ENCODE measurements at regions not wholly inside any gene's neighbourhood (a gene's known extent, or its start where the extent isn't known, plus 50 kb on each side); places are given as distances from the start of the nearest gene placed in this dataset.

- H4K20me1 ChIP-seq (ENCODE audit: insufficient read depth, low read length): no peaks in the 10 kb centered on the region
- no peak for TF ChIP-seq CTCF (IDR thresholded peaks at IDR 0.05; ENCODE audit: low read depth, low read length)
- TF ChIP-seq EZH2phosphoT487 (IDR thresholded peaks at IDR 0.05; ENCODE audit: low read depth): no peak
- no peak overlapping the region for H3K9ac ChIP-seq (ENCODE audit: low read length)
- H2AFZ ChIP-seq (ENCODE audit: low read depth, low read length): no peak overlapping the region
- no peaks in the 10 kb centered on the region for H3K36me3 ChIP-seq (replicated peaks; ENCODE audit: low read depth, low read length)
- H3K79me2 ChIP-seq (ENCODE audit: low read length): no peaks in the 10 kb centered on the region
- no peak overlapping the region for H3K27ac ChIP-seq (ENCODE audit: low read length)
- no peak overlapping the region for H3K4me2 ChIP-seq (ENCODE audit: low read length)
- no peaks in the 10 kb centered on the region for H3K27me3 ChIP-seq (ENCODE audit: low read depth, low read length)
- peaks cover 7% of the 10 kb centered on the region; the same call in 1 of the 2 replicates for H3K4me1 ChIP-seq (ENCODE audit: low read length)
- no peaks in the 10 kb centered on the region for H3K9me3 ChIP-seq (ENCODE audit: insufficient read depth, low read length)
- no peak overlapping the region for H3K4me3 ChIP-seq (ENCODE audit: low read length)
Measured at GRCh38 chr1:170306513-170306910, 160.8 kb downstream of the NTMT2 start.

- Histone ChIP-seq H3K27me3 (ENCODE audit: low read depth, low read length) (no peaks in the 10 kb centered on the region), H3K36me3 (replicated peaks; ENCODE audit: low read depth, low read length) (no peaks in the 10 kb centered on the region), H3K4me1 (ENCODE audit: low read length) (peaks cover 7% of the 10 kb centered on the region; the same call in 1 of the 2 replicates), H3K27ac (ENCODE audit: low read length) (no peak overlapping the region), H2AFZ (ENCODE audit: low read depth, low read length) (no peak overlapping the region), H3K9ac (ENCODE audit: low read length) (no peak overlapping the region), H3K79me2 (ENCODE audit: low read length) (no peaks in the 10 kb centered on the region), H3K9me3 (ENCODE audit: insufficient read depth, low read length) (no peaks in the 10 kb centered on the region), H4K20me1 (ENCODE audit: insufficient read depth, low read length) (no peaks in the 10 kb centered on the region), H3K4me2 (ENCODE audit: low read length) (no peak overlapping the region), H3K4me3 (ENCODE audit: low read length) (no peak overlapping the region)
- TF ChIP-seq CTCF (IDR thresholded peaks at IDR 0.05; ENCODE audit: low read depth, low read length) (no peak), EZH2phosphoT487 (IDR thresholded peaks at IDR 0.05; ENCODE audit: low read depth) (no peak)
Measured at GRCh38 chr1:170306948-170307347, 161.2 kb downstream of the NTMT2 start.

GRCh38 chr1:170307426-170307825 is 161.7 kb downstream of the NTMT2 start:
- H3K4me1 ChIP-seq (ENCODE audit: low read length): peaks cover 7% of the 10 kb centered on the region; the same call in 1 of the 2 replicates
- no peaks in the 10 kb centered on the region for H3K79me2 ChIP-seq (ENCODE audit: low read length)
- no peaks in the 10 kb centered on the region for H3K9me3 ChIP-seq (ENCODE audit: insufficient read depth, low read length)
- H3K4me2 ChIP-seq (ENCODE audit: low read length): no peak overlapping the region
- H3K27me3 ChIP-seq (ENCODE audit: low read depth, low read length): no peaks in the 10 kb centered on the region
- TF ChIP-seq EZH2phosphoT487 (IDR thresholded peaks at IDR 0.05; ENCODE audit: low read depth) (no peak), CTCF (IDR thresholded peaks at IDR 0.05; ENCODE audit: low read depth, low read length) (no peak)
- no peaks in the 10 kb centered on the region for H3K36me3 ChIP-seq (replicated peaks; ENCODE audit: low read depth, low read length)
- H3K9ac ChIP-seq (ENCODE audit: low read length): no peak overlapping the region
- H3K4me3 ChIP-seq (ENCODE audit: low read length): no peak overlapping the region
- no peak overlapping the region for H2AFZ ChIP-seq (ENCODE audit: low read depth, low read length)
- no peak overlapping the region for H3K27ac ChIP-seq (ENCODE audit: low read length)
- H4K20me1 ChIP-seq (ENCODE audit: insufficient read depth, low read length): no peaks in the 10 kb centered on the region

GRCh38 chr1:170309389-170310013 is 163.7 kb downstream of the NTMT2 start:
- no peak for TF ChIP-seq CTCF (IDR thresholded peaks at IDR 0.05; ENCODE audit: low read depth, low read length)
- no peak for TF ChIP-seq EZH2phosphoT487 (IDR thresholded peaks at IDR 0.05; ENCODE audit: low read depth)
- Histone ChIP-seq H3K79me2 (ENCODE audit: low read length) (no peaks in the 10 kb centered on the region), H3K4me3 (ENCODE audit: low read length) (no peak overlapping the region), H3K36me3 (replicated peaks; ENCODE audit: low read depth, low read length) (no peaks in the 10 kb centered on the region), H3K27ac (ENCODE audit: low read length) (no peak overlapping the region), H2AFZ (ENCODE audit: low read depth, low read length) (no peak overlapping the region), H3K4me2 (ENCODE audit: low read length) (no peak overlapping the region), H3K27me3 (ENCODE audit: low read depth, low read length) (no peaks in the 10 kb centered on the region), H3K9me3 (ENCODE audit: insufficient read depth, low read length) (no peaks in the 10 kb centered on the region), H3K4me1 (ENCODE audit: low read length) (peaks cover 7% of the 10 kb centered on the region; the same call in 1 of the 2 replicates), H3K9ac (ENCODE audit: low read length) (no peak overlapping the region), H4K20me1 (ENCODE audit: insufficient read depth, low read length) (no peaks in the 10 kb centered on the region)

Data from OCI-LY3 (cell line).